ENCODE measurements at regions not wholly inside any gene's neighbourhood (a gene's known extent, or its start where the extent isn't known, plus 50 kb on each side); places are given as distances from the start of the nearest gene placed in this dataset.

DNA sequence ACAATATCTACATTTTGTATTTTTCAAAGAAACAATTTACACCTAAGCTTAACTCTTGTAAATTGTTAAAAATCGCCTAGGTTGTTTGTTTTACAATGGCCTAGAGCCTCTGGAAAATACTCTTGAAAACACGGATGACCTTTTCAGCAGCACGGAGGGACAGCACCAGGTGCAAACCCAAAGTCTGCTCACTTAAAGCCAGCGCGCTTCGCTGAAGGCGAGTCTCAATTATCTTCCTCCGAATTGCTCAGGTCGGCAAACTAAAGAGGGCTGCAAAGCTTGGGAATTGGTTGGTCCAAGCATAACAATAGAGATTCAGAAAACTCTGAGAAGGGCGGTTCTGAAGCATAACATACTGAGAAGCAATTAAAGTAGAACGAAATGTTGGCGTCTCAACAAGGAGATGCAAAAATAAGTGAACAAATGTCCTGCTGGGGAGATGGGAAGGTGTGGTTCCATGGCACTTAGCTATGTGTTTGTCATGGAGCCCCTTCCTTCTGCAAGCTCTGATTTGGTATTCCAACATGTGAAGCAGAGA, 139.9 kb upstream of the PITRM1 start:
- no peak for TF ChIP-seq GABPA (IDR thresholded peaks at IDR 0.05; ENCODE audit: low read depth)
- TF ChIP-seq, protein P1, sequence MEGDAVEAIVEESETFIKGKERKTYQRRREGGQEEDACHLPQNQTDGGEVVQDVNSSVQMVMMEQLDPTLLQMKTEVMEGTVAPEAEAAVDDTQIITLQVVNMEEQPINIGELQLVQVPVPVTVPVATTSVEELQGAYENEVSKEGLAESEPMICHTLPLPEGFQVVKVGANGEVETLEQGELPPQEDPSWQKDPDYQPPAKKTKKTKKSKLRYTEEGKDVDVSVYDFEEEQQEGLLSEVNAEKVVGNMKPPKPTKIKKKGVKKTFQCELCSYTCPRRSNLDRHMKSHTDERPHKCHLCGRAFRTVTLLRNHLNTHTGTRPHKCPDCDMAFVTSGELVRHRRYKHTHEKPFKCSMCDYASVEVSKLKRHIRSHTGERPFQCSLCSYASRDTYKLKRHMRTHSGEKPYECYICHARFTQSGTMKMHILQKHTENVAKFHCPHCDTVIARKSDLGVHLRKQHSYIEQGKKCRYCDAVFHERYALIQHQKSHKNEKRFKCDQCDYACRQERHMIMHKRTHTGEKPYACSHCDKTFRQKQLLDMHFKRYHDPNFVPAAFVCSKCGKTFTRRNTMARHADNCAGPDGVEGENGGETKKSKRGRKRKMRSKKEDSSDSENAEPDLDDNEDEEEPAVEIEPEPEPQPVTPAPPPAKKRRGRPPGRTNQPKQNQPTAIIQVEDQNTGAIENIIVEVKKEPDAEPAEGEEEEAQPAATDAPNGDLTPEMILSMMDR (IDR thresholded peaks at IDR 0.05; ENCODE audit: insufficient read depth, low read length) = no peak
- no peak for TF ChIP-seq SPI1 (IDR thresholded peaks at IDR 0.05; ENCODE audit: borderline replicate concordance, low read depth)
- TF ChIP-seq, protein P2, sequence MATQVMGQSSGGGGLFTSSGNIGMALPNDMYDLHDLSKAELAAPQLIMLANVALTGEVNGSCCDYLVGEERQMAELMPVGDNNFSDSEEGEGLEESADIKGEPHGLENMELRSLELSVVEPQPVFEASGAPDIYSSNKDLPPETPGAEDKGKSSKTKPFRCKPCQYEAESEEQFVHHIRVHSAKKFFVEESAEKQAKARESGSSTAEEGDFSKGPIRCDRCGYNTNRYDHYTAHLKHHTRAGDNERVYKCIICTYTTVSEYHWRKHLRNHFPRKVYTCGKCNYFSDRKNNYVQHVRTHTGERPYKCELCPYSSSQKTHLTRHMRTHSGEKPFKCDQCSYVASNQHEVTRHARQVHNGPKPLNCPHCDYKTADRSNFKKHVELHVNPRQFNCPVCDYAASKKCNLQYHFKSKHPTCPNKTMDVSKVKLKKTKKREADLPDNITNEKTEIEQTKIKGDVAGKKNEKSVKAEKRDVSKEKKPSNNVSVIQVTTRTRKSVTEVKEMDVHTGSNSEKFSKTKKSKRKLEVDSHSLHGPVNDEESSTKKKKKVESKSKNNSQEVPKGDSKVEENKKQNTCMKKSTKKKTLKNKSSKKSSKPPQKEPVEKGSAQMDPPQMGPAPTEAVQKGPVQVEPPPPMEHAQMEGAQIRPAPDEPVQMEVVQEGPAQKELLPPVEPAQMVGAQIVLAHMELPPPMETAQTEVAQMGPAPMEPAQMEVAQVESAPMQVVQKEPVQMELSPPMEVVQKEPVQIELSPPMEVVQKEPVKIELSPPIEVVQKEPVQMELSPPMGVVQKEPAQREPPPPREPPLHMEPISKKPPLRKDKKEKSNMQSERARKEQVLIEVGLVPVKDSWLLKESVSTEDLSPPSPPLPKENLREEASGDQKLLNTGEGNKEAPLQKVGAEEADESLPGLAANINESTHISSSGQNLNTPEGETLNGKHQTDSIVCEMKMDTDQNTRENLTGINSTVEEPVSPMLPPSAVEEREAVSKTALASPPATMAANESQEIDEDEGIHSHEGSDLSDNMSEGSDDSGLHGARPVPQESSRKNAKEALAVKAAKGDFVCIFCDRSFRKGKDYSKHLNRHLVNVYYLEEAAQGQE (IDR thresholded peaks at IDR 0.05; ENCODE audit: insufficient replicate concordance, low read depth) = no peak
- TF ChIP-seq POLR2AphosphoS5 (IDR thresholded peaks at IDR 0.05; ENCODE audit: low read depth) = no peak
- DNase-seq (ENCODE audit: low read depth in 1 of 2, low spot score in 1 of 2) = no peak
- no peak overlapping the region for H3K4me3 ChIP-seq (replicated peaks; ENCODE audit: insufficient read depth, low read length)
- no peaks in the 10 kb centered on the region for H3K27me3 ChIP-seq (ENCODE audit: insufficient read depth, poor library complexity, severe bottlenecking)
- no peak overlapping the region for H3K27ac ChIP-seq (replicated peaks)

DNA sequence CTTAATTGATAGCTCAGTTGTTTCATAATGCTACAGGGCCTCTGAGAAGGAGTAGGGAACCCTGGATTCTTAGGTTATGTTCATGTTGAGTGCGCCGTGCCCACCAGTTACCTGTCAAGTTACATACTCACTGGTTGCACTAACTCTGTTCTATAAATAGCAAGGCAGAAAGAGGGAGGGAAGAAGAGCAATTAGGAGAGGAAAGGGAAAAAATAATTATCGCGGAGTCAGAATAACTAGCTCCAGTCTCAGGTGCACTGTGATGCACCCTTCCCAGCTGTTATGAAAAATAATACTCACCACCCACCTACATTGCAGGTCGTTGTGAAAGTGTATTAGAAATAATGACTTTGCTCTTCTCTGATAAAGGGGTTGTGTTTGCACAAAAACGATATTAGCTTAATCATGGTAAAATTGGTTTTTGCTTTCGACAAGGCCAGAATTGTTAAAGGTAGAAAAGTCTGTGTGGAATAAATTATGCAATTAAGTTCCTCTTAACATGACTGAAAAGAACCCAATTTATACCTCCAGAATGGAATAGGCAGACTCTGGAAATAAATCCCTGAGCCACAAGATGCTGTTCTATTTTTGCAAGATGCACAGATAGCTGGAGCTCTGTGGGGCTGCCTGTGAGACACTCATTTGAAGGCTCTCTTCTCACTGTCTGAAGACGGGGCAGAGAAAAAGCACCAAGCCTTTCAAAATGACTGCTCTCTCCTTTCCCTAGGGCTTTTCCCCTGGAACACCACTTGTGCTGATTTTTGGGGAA, 137.6 kb upstream of the PITRM1 start:
- DNase-seq (ENCODE audit: low read depth in 1 of 2, low spot score in 1 of 2) = no peak
- TF ChIP-seq GABPA (IDR thresholded peaks at IDR 0.05; ENCODE audit: low read depth) = no peak
- no peak for TF ChIP-seq POLR2AphosphoS5 (IDR thresholded peaks at IDR 0.05; ENCODE audit: low read depth)
- TF ChIP-seq, protein P1 (IDR thresholded peaks at IDR 0.05; ENCODE audit: insufficient read depth, low read length) = no peak
- no peak for TF ChIP-seq SPI1 (IDR thresholded peaks at IDR 0.05; ENCODE audit: borderline replicate concordance, low read depth)
- TF ChIP-seq, protein P2 (IDR thresholded peaks at IDR 0.05; ENCODE audit: insufficient replicate concordance, low read depth) = no peak
- Histone ChIP-seq H3K27me3 (ENCODE audit: insufficient read depth, poor library complexity, severe bottlenecking) (no peaks in the 10 kb centered on the region), H3K27ac (replicated peaks) (no peak overlapping the region), H3K4me3 (replicated peaks; ENCODE audit: insufficient read depth, low read length) (no peak overlapping the region)

DNA sequence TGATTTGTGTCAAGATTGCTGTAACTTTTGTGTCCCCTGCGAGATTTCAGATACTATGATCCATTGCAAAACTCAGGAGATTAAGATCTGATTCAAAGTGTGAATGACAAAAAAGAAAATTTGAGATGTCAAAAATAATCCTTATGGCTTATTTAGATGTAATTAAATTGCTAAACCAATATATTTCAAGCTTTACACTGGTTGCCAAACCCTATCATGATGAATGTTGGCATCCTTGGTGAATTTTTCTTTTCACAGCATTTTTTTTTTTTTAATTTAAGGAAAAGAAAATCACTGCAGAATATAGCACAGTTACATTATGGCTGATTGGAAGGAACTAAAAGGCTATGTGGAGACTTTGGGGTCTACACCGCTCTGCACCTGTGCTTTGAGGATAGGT, 133.5 kb upstream of the PITRM1 start:
- no peak overlapping the region for H3K4me3 ChIP-seq (replicated peaks; ENCODE audit: insufficient read depth, low read length)
- DNase-seq (ENCODE audit: low read depth in 1 of 2, low spot score in 1 of 2) = no peak
- H3K27me3 ChIP-seq (ENCODE audit: insufficient read depth, poor library complexity, severe bottlenecking) = no peaks in the 10 kb centered on the region
- no peak for TF ChIP-seq SPI1 (IDR thresholded peaks at IDR 0.05; ENCODE audit: borderline replicate concordance, low read depth)
- TF ChIP-seq, protein P2 (IDR thresholded peaks at IDR 0.05; ENCODE audit: insufficient replicate concordance, low read depth) = no peak
- TF ChIP-seq POLR2AphosphoS5 (IDR thresholded peaks at IDR 0.05; ENCODE audit: low read depth) = no peak
- no peak for TF ChIP-seq GABPA (IDR thresholded peaks at IDR 0.05; ENCODE audit: low read depth)
- TF ChIP-seq, protein P1 (IDR thresholded peaks at IDR 0.05; ENCODE audit: insufficient read depth, low read length) = no peak
- no peak overlapping the region for H3K27ac ChIP-seq (replicated peaks)
